Testis (tissue), 2 donors: ENCODE measurements at regions not wholly inside any gene's neighbourhood (a gene's known extent, or its start where the extent isn't known, plus 50 kb on each side); places are given as distances from the start of the nearest gene placed in this dataset.

Source experiments
- CTCF ChIP-seq, 3 experiments: fragments of 450-650 bp in 2 of 3; fragments of 200-600 bp in 1 of 3; sonication (generic) in 1 of 3; IDR thresholded peaks; one replicate each; pipeline ENCODE4 v1.5.1; 2016 to 2019; ENCODE audit warnings: antibody characterized with exemption in 3 of 3, mild to moderate bottlenecking in 2 of 3, moderate library complexity in 1 of 3
- POLR2A ChIP-seq: fragments of 450-650 bp; IDR thresholded peaks from one replicate; pipeline ENCODE4 v1.6.1; 2017; ENCODE audit warnings: antibody characterized with exemption, mild to moderate bottlenecking, moderate library complexity

- TF ChIP-seq CTCF (IDR thresholded peaks at IDR 0.05) (no peak), POLR2A (no peak)
These were observed 657.1 kb downstream of the NR2F1-AS1 start for GRCh38 chr5:92923885-92924284.
